ENCODE measurements at regions not wholly inside any gene's neighbourhood (a gene's known extent, or its start where the extent isn't known, plus 50 kb on each side); places are given as distances from the start of the nearest gene placed in this dataset.

DNA sequence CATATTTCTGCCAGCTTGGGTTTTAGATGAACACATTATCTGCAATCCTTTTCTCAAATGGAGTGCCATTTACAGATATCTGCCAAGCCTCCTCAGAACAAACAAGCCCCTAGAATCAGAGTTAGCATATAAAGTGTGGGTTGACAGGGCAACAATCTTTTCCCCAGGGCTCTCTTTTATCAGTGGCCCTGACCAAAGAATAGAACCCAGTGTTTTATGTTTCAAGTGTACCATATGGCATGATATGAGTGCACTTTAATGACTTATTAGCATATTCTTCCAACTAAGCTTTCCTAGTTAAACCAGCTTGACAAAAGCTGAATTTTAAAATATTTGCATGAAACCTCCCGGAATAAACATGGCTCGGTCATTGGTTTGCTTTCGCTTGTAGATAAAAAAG lies 57.3 kb downstream of the EVX1 start:
- no peak for DNase-seq

DNA sequence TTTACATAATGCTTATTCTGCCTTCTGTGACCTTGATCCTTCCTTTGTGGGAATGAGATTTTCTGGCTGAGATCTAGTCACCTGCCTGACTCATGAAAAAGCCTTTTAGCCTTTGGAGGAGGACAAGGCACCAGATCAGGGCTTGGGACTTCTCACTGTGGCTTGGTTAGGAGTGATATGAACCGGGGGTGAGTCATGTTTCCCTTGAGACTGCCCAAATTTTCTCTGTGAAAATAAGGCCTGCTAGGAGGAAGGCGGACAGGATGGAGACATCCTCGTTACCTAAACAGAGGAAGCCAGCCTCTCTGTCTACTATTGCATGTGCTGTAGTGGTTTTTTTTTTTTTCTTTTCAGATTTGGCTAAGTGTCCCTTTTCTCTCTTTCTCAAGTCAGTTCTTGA lies 57.8 kb downstream of the EVX1 start:
- no peak for DNase-seq

DNA sequence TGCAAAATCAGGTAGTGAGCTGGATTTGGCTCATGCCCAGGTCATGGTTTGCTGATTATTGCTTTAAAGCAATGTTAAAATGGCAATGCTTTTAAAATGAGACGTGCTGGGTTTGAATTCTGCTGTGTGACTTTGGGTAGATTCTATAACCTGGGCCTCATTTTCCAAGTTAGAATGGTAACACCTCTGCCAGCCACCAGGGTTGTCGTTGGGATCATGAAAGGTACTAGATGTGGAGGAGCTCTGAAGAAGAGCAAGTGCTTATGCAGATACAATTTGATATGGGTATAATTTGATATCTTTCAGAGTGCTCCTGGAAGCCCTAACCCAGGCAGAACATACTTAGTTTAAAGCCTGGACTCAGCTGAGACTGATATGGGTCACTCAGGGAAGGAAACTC lies 60.0 kb downstream of the EVX1 start:
- no peak for DNase-seq

DNA sequence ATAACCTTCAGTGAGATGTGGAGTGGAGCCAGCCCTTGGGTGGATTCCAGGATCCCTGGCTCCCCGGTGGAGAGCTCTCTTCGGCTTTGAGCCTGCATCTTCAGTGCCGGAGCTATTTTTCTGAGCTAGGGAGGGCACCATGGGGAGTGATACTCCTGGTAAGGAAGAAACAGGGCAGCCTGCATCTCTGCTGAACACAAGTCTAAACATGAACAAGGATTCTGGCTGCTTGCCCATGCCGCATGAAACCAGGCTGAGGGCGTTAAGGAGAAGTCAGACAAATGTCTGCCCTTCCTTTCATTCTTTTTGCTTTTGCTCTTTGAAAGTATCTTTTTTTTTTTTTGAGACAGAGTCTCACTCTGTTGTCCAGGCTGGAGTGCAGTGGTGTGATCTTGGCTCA lies 60.4 kb downstream of the EVX1 start:
- DNase-seq: no peak

DNA sequence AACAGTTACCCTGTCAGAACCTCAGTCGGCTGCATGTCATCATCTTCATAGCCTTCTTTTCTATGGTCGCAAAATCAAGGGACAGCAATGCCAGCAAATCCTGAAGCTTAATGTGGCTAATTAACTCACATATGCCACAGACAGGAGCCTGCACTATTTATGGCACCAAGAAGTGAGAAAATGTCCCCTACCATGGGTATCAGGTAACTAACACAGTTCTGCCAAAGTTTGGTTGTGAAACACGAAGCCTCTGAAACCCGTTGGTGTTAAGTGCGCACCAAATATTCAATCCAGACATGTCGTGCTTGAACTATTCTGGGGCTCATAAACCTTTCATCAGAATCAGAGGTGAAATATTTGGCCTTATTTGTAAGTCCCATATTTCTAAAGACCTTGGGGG lies 63.3 kb downstream of the EVX1 start:
- DNase-seq: no peak

DNA sequence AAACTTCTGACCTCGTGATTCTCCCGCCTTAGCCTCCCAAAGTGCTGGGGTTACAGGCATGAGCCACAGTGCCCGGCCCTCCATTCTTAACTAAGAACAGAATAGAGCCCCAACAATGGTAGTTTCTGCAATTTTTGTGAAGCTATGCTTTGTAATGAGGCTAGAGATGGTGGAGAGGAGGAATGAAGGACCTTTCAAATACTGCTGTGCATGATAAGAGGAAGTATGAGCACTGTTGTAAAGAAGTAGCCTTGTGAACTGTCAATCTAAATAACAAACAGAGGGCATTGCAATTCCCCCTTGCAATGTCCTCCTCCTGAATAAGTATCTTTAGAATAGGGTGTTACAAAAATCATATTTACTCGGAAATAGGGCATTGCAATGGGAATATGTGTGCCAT lies 70.2 kb downstream of the EVX1 start:
- no peak for DNase-seq

DNA sequence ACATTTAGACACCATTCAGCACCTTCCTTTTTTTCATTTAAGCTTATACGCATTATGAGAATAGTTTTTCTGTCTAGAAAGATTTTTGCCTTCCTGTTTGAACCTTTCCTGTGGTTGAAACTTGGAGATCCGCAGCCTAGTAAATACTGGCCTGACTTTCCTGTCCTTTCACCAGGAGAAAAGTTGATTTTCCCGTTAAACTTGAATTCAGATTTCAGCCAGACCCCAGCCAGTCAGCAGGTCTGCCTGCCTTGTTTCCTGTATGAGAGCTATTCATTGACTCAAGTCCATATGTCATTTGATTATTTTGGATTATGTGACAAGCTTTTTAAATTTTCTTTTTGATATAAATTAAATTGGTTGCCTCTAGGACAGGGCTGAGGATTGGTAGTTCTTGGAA lies 71.5 kb downstream of the EVX1 start:
- DNase-seq: no peak

DNA sequence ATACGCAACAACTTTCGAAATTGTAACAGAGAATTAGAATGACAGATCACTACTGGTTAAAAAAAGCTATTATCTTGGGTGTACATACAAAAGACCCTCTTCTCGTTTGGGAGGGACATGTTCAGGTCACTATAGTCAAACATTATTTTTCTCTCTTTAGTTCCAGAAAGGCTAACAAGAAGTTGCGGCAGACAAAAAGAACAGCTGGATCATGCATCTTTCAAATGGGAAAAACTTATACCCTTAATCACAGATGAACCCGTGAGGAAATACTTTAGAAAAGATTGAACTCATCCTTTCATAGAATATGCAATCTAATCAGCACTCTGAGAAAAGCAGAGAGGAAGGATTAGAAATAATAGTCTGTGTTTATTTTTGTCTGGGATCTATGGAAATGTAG lies 72.5 kb downstream of the EVX1 start:
- no peak for DNase-seq

DNA sequence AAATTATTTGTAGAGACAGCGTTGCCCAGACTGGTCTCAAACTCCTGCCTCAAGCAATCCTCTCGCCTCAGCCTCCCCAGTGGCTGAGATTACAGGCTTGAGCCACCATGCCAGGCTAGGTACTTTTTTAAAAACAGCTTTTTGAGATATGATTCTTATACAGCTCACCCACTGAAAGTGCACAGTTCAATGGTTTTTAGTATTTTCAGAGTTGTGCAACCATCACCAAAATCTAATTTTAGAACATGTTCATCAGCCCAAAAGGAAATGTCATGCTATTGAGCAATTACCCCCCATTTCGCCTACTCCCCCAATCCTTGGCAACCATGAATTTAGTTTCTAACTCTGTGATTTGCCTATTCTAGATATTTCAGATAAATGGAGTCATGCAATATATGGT lies 73.7 kb downstream of the EVX1 start:
- DNase-seq: no peak

DNA sequence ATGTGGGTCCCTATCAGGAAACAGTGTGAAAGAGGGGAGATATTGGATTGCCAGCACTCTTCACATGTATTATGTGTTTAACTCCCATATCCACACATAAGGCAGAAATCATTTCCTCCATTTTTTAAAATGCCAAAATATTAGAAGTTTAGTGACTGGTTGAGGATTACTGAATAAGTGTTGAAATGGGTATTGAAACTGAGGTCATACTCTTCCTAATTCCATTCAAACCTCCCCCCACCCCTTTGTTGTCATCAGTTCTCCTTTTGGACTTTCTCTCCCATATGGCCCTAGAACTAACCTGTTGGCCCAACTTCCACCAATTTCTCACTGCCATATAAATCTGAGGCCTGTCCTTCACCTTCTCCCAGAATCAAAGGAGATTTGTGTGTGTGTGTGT lies 81.6 kb downstream of the EVX1 start:
- DNase-seq: no peak

DNA sequence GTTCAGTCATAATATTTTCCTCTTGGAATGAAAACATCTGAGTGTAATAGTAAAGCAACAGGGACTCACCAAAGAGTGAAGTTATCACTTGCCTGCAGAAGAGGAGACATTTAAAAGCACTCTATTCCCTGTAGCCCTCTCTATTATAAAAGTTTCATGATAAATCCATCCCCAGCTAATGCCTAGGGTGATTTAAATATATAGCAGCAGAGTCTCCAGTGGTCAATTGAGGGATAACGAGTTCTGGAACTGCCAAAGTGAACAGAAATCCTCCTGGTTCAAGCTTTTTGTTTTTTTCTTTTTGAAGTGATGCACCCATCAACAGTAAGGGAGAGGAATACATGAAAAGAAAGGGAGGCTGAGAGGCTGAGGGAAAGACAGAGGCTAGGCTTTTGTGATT lies 87.3 kb downstream of the EVX1 start:
- no peak for DNase-seq

DNA sequence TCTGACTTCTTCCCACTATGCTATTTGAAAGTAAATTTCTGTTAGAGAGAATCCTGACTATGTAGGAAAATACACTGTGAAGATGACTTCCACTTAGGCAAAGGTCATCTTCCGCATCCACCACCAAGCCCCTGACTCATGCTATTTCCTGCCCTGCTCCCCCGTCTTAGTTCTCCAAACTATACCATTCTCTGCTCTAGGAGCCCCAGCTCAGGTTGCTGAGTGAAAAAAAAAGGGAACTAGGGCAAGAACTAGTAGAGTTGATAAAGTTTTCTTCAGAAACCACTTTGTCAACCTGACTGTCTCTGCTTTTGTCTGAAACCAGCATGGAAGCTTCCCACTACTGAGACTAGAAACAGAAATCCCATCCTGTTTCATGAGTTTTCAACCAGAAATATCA lies 96.9 kb downstream of the EVX1 start:
- no peak for DNase-seq

DNA sequence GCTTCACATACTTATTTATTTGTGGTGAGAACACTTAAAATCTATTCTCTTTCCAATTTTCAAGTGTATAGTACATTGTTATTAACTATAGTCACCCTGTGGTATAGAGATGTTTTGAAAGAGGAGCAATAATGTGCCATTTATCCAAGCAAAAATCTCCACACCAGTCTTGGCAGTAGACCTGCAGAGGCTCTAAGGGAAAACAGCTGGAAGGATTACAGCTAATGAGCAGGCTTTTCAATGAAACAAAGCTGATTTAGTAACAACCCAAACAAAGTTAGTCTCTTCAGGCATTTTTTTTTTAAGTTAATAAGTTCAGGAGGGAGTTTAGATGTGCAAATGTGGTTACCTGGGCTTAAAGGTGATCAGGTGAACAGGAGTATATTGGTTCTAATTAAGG lies 101.9 kb downstream of the EVX1 start:
- no peak for DNase-seq

DNA sequence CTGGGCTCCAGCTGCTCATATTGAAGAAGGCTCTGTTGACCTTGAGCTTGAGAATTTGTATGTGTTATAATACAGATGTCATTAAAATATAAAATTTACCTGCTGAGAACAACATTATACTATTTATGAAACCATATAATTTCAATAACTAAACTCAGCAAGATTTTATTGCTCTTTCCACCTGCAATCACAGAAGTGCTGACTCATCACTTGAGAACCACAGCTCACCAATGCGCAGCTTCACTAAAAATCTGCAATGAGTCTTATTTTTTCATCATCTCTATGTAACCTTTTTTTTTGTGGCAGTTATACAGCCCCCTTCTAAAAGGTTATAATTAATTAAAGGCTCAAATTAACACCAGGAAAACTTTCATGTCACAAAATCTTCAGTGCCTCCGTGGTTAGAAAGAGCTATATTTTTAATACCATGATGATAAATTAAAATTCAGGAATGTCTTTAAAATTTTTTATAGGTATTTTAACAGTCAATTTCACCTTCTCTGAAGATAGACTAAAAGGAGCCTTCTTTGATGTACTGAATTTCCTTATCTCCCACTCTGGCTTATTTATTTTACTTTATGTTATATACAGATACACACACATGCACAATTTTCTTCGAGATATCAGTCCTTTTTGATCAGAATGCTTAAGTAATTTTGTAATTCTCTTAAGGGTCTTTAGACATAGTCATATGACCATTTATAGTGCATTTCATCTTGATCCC lies 102.7 kb downstream of the EVX1 start:
- DNase-seq: no peak

DNA sequence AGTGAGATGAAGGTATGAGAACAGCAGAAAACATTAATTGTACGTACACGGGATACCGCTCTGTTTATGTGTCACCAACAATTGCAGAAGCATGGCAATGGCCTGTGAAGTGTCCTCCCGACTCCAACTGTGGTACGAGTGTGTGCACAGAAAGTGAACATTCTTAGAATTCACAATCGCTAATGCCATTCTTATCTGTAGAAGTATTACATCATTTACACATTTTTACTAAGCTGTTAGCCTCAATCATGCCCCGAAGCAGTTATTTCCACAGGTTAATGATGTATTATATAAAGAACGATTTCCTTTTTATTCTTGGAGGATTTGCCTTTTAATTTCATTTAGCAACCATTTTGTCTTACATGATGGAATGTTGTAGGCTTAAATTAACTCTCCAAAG lies 103.4 kb downstream of the EVX1 start:
- no peak for DNase-seq

DNA sequence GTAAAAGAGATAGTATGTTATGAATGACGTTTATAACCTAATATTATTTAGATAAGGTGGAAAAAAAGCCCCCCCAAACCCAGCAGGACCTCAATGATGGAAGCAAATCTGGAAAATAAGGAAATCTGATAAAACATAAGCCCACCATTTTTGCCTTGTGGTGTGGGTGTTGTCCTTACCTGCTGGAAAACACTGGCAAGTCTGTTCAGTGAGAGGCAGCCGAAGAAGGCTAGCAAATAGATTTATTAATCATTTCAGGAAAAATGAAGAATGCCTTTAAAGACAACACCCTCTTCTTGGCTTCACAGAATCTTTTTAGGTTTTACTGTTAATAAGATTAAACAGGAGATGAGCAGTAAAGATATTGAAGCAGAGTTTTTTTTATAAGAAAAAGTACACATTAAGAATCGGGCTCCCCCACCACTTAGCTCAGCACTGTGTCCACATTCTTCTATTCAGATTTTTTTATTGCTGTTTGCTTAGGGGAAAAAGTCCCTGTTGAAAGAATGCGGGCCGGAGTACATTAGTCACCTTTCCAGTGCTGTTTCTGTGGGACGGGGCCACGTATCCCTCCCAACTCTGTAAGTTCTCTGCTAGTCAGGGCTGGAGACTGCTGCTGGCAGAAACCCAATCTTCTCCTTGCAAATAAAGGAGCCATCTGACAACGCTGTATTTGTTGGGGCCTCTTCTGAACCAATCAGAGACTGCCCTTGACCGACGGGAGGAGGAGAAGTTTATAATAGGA lies 104.1 kb downstream of the EVX1 start:
- no peak for DNase-seq

DNA sequence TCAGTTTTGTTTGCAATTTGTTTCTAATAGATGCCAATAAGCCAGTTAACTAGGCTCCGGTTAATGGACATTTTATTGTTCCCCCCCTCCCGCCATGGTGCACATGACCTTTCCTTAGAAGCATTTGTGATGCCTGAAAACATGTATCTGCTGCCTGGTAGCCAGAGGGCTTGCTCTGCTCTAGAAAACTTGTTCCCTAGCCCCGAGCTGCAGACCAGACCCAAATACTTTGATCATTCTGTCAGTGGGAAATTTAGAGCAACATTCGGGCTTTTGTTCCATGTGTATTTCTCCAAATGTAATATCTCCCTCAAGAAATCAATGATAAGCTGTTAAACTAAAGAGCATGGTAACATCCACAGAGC lies 104.7 kb downstream of the EVX1 start:
- no peak for DNase-seq

DNA sequence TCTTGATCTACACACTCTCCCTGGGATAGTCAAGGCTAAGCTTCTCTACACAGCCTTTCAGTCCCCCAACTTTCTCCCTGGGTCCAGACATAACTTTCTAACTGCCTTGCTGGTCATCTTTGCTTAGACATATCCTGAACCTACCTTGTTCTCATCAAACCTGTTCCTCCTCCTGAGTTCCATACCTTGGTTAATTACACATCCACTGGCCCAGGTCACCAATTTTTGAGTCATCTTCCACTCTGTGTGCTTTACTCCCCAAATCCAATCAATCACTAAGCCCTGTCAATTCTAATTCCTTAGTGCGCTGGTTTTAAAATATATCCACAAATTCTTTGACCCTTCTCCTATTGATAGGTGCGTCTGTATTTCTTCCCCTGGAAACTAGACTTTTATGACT lies 107.0 kb downstream of the EVX1 start:
- no peak for DNase-seq

DNA sequence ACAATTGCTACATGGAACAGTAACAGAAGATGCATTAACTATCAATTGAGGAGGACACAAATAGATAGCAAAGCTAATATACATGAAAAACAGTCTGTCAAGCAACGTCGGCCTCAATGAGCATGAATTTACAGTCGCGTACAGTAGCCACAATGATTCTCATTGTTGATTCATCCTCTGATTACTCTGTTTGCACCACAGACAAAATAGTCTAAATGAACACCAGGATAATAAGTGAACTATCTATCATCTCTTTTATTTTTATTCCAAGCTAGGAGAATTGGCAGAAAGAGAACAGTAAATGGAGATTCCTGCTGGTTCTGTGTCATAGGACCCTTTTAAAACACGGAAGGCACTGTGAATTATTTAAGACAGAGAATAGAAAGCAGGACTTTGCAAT lies 108.5 kb downstream of the EVX1 start:
- no peak for DNase-seq

DNA sequence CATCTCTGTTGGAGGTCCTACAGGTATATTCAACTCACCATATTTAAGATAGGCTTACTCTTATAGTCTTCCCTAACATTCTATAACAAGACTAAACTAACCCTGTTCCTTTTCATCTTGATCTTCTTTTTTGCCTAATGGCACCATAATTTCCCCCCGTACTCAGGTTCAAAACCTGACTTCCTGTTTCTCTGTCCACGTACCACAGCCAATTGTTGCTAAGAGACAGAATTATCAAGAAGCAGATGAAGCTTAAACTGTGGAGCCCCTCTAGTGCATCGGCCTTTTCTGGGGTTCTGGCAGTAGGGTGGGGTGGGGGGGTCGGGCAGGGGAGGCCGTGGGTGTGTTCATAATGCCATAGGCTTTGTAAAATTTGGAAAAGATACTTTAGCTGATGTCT lies 109.2 kb downstream of the EVX1 start:
- no peak for DNase-seq

DNA sequence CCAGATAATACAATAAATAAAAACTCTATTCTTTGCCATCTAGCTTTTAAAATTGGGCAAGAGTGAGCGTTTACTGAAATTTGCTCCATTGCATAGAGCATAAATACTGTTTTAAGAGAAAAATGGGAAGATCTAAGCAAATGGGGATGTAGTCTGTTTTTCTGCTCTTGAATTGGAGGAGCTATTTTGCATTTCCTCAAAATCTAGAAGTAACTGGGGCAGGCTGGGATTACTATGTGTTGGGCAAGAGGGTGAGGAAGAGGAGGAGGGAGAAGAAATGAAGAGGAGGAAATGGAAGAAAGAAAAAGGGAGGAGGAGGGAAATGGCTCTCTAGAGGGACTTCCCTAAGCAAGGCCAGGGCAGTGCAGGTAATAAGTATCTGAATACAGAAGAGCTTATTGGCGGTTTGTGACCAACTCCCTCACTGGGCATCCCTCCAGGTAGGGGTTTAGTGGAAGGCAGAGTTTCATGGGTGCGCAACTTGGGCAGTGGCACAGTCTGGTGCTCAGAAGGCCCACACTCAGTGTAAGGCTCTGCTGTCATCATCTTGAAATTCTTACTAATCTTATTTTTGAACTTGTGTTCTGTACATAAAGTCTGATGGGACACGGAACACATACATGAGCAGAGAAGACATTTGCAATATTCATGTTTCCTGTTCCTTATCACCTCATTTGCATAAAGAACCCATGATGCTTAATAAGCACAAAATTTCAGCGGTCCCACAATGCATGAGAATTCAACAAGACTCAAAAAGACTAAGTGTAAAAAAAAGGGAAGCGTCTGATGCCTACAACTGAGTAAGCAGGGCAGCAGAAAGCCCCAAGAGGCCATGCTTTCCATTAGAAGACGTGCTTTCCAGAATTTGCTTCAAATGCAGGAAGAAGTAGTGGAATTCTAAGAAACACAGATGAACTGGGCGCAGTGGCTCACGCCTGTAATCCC lies 116.9 kb downstream of the EVX1 start:
- DNase-seq: no peak

DNA sequence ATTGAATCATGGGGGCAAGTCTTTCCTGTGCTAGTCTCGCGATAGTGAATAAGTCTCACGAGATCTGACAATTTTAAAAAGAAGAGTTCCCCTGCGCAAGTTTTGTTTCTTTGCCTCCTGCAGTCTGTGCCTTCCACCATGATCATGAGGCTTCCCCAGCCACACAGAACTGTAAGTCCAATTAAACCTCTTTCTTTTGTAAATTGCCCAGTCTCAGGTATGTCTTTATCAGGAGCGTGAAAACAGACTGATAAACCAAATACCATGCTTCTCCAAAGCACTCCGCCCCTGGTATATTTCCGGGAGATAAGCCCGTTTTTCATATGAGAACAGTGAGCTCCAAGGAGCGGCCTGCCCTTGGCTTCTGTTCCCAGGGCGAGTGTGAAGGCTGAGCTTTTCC lies 118.9 kb downstream of the EVX1 start:
- DNase-seq: no peak

DNA sequence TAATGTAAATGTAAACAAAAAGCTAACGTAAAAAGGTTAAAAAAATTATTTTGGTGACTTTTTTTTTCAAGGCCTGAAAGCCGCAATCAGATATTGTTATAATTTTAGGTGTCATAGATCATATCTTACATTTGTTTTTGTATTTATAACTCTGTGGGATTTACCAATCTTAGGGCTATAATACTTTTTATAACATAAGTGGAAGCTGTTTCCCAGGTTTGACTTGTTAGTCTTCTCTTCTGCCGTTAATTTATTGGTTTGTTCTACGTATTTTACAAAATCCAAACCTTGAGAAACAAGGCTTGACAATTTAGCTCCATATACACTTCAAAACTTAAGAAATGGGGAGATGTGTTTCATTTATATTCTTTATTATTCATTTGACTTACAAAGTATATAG lies 119.4 kb downstream of the EVX1 start:
- DNase-seq: no peak

DNA sequence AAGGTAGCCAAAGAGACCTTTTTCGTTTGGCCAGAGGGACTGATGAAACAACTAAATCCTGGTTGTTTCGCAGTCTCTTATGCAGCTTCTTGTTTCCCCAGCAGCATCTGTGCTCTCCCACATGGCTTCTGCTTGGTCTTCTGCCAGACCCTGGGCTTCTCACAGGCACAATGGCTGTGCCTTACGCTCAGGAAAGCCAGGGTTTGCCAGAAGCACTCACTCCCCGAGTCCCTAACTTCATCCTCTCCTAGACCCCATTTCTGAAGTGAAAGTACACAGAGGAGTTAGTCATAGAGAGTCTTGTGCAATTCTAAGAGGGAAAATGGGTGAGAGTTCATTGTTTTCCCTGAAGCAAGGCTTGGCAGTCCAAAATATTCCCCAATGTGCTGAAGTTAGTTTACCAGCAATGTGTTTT lies 121.7 kb downstream of the EVX1 start:
- DNase-seq: no peak
